ENCODE measurements at regions not wholly inside any gene's neighbourhood (a gene's known extent, or its start where the extent isn't known, plus 50 kb on each side); places are given as distances from the start of the nearest gene placed in this dataset.

DNA sequence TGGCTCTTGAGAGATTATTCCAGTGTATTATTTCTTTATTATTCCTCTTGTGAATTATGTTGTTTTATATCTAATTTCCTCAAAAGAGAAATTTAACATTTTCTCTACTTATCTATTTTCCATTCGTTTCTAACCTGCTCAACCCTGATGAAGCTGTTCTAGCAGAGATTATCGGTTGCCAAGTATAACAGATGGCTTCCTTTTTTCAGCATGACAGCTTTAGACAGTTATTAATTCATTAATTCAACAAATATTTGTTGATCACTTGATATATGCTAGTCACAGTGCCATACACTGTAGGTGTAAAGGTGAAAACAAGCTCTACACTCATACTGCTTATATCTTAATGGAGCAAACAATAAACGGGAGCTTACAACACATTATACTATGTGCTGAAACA is 137.9 kb upstream of the UBE2E3 start:
- Histone ChIP-seq H3K4me1 (no peaks in the 10 kb centered on the region), H3K9me3 (no peaks in the 10 kb centered on the region), H3K36me3 (no peaks in the 10 kb centered on the region), H3K27me3 (no peaks in the 10 kb centered on the region), H3K27ac (no peak overlapping the region), H3K4me3 (no peak overlapping the region)
- intact Hi-C loops (cut with DNase I; ENCODE audit: low total_unique reads): no loop called here
- TF ChIP-seq, protein P1, sequence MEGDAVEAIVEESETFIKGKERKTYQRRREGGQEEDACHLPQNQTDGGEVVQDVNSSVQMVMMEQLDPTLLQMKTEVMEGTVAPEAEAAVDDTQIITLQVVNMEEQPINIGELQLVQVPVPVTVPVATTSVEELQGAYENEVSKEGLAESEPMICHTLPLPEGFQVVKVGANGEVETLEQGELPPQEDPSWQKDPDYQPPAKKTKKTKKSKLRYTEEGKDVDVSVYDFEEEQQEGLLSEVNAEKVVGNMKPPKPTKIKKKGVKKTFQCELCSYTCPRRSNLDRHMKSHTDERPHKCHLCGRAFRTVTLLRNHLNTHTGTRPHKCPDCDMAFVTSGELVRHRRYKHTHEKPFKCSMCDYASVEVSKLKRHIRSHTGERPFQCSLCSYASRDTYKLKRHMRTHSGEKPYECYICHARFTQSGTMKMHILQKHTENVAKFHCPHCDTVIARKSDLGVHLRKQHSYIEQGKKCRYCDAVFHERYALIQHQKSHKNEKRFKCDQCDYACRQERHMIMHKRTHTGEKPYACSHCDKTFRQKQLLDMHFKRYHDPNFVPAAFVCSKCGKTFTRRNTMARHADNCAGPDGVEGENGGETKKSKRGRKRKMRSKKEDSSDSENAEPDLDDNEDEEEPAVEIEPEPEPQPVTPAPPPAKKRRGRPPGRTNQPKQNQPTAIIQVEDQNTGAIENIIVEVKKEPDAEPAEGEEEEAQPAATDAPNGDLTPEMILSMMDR (IDR thresholded peaks at IDR 0.05): no peak
- TF ChIP-seq POLR2A (IDR thresholded peaks at IDR 0.05): no peak
- DNase-seq: no peak

DNA sequence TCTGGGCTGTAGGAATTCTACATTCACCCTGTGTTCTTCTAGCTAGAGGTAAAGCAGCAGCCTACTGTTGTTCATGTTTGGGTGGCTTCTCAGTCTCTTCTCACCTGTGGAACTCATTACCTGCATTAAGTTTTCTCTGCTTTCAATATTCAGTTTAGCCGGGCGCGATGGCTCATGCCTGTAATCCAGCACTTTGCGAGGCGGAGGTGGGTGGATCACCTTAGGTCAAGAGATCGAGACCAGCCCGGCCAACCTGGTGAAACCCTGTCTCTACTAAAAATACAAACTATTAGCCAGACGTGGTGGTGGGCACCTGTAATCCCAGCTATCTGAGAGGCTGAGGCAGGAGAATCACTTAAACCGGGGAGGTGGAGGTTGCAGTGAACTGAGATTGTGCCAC is 139.8 kb upstream of the UBE2E3 start:
- no peak overlapping the region for H3K4me3 ChIP-seq
- no peak overlapping the region for H3K27ac ChIP-seq
- no peaks in the 10 kb centered on the region for H3K36me3 ChIP-seq
- H3K27me3 ChIP-seq: no peaks in the 10 kb centered on the region
- intact Hi-C loops (cut with DNase I; ENCODE audit: low total_unique reads): no loop called here
- no peaks in the 10 kb centered on the region for H3K9me3 ChIP-seq
- TF ChIP-seq, protein P1 (IDR thresholded peaks at IDR 0.05): no peak
- no peak for DNase-seq
- H3K4me1 ChIP-seq: no peaks in the 10 kb centered on the region

DNA sequence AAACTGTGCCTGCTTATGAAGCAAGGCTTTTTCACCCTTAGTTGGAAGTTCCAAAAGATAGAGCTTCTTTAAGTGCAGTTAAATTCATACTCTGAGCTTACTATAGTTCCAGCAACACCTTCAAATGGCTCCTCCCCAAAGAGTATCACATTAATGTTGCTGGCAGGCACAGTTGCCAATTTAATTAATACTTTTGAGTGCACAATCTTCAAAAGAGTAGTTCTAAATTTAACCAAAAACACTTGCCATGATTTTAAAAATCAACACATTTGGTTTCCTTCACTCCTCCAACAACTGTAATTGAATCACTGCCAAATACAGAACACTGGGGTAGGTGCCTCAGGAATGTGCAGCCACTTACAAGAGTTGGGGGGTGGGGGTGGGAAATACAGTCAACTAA is 150.6 kb upstream of the UBE2E3 start:
- Histone ChIP-seq H3K27ac (no peak overlapping the region), H3K9me3 (no peaks in the 10 kb centered on the region), H3K27me3 (no peaks in the 10 kb centered on the region), H3K36me3 (no peaks in the 10 kb centered on the region), H3K4me3 (no peak overlapping the region), H3K4me1 (no peaks in the 10 kb centered on the region)
- intact Hi-C loops (cut with DNase I; ENCODE audit: low total_unique reads): no loop called here
- no peak for DNase-seq
- TF ChIP-seq POLR2A (IDR thresholded peaks at IDR 0.05): no peak
- TF ChIP-seq, protein P1 (IDR thresholded peaks at IDR 0.05): no peak

DNA sequence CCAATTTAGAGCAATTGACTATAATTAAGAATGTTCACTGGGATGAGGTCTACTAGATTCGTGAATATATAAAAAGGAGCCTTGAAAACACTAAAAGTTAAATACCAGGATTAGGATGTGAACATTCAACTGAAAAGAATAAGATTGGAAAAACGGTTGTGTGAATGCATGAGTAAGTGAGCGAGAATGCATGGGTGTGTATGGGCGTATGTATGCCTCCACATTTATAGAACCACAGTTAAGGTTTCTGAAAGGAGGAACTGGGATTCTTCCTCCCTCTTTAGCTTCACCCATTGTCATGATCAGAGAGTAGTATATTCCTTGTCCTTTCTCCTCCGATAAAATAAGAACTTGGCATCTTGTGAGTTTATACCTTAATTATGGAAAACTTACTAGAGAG is 151.1 kb upstream of the UBE2E3 start:
- no peak overlapping the region for H3K27ac ChIP-seq
- no peaks in the 10 kb centered on the region for H3K9me3 ChIP-seq
- no peaks in the 10 kb centered on the region for H3K4me1 ChIP-seq
- no peak for TF ChIP-seq POLR2A (IDR thresholded peaks at IDR 0.05)
- TF ChIP-seq, protein P1 (IDR thresholded peaks at IDR 0.05): no peak
- H3K27me3 ChIP-seq: no peaks in the 10 kb centered on the region
- no peaks in the 10 kb centered on the region for H3K36me3 ChIP-seq
- no peak overlapping the region for H3K4me3 ChIP-seq
- DNase-seq: no peak
- intact Hi-C loops (cut with DNase I; ENCODE audit: low total_unique reads): no loop called here

DNA sequence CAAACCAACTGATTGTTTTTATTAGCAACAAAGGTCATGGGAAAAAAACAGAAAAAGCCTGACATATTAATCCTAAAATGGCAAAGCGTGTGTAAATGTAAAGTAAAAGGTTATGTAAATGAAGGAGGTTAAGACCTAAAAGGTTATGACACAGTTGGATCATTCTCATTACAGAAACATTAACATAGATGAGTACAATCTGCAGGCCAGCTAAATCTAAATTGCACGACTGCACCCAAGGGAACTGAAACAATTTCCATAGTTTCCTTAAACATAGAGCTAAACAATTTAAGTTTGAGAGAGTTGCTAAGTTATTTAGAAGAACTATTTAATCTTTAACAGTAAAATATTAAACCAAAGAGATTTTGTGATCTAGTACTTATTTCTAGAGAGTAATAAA is 151.6 kb upstream of the UBE2E3 start:
- Histone ChIP-seq H3K9me3 (no peaks in the 10 kb centered on the region), H3K4me3 (no peak overlapping the region), H3K4me1 (no peaks in the 10 kb centered on the region), H3K27me3 (no peaks in the 10 kb centered on the region), H3K36me3 (no peaks in the 10 kb centered on the region), H3K27ac (no peak overlapping the region)
- intact Hi-C loops (cut with DNase I; ENCODE audit: low total_unique reads): no loop called here
- no peak for TF ChIP-seq POLR2A (IDR thresholded peaks at IDR 0.05)
- TF ChIP-seq, protein P1 (IDR thresholded peaks at IDR 0.05): no peak
- no peak for DNase-seq
